ENCODE measurements at regions not wholly inside any gene's neighbourhood (a gene's known extent, or its start where the extent isn't known, plus 50 kb on each side); places are given as distances from the start of the nearest gene placed in this dataset.

- no peaks in the 10 kb centered on the region for H3K79me2 ChIP-seq (ENCODE audit: control insufficient read depth in 1 of 2, insufficient read depth in 2 of 2, low read length in 2 of 2)
- DNase-seq (ENCODE audit: low read depth in 1 of 2, low spot score in 2 of 2): no peak
- H3K27ac ChIP-seq (ENCODE audit: low read depth, low read length): no peak overlapping the region
- no peak overlapping the region for H2BK20ac ChIP-seq (ENCODE audit: low read length)
- H3K56ac ChIP-seq (replicated peaks; ENCODE audit: insufficient read length, low read depth, low read length): no peak overlapping the region
- FAIRE-seq: no peak
- H4K8ac ChIP-seq (ENCODE audit: extremely low read depth, insufficient read depth, low read length): no peak overlapping the region
- H4K20me1 ChIP-seq (replicated peaks in 1 of 2; ENCODE audit: control insufficient read depth in 1 of 2, insufficient read depth in 2 of 2, low read length in 2 of 2): no peaks in the 10 kb centered on the region
- no peak overlapping the region for H2BK120ac ChIP-seq (replicated peaks; ENCODE audit: low read depth, low read length)
- no peaks in the 10 kb centered on the region for H3K79me1 ChIP-seq (ENCODE audit: low read depth, low read length)
- no peak overlapping the region for H2BK12ac ChIP-seq (ENCODE audit: low read depth, low read length)
- no peak overlapping the region for H3K14ac ChIP-seq (ENCODE audit: insufficient read length)
- no peaks in the 10 kb centered on the region for H3K23me2 ChIP-seq (ENCODE audit: low read depth, low read length)
- H3K9me3 ChIP-seq (ENCODE audit: insufficient read depth in 2 of 2, low read depth in 1 of 2, low read length in 1 of 2): peaks cover 15 to 24% of the 10 kb centered on the region in 2 experiments
- no peak overlapping the region for H2AK5ac ChIP-seq (ENCODE audit: low read depth, low read length)
- H2AFZ ChIP-seq (ENCODE audit: low read length): no peak overlapping the region
- H3K36me3 ChIP-seq (ENCODE audit: control insufficient read depth in 2 of 4, insufficient read depth in 4 of 4, low read length in 3 of 4): no peaks in the 10 kb centered on the region; a peak in 2 of 8 replicates
- H4K5ac ChIP-seq (ENCODE audit: insufficient read length, low read depth, low read length): no peak overlapping the region
- no peak overlapping the region for H2BK5ac ChIP-seq (ENCODE audit: low read depth, low read length)
- no peak overlapping the region for H3K9ac ChIP-seq (replicated peaks in 1 of 4; ENCODE audit: extremely low read depth in 1 of 4, low read depth in 3 of 4, low read length in 3 of 4)
- WGBS, 2 experiments (ENCODE audit: extremely low coverage in 1 of 2, insufficient coverage in 1 of 2, insufficient read length in 1 of 2, insufficient replicate concordance in 2 of 2, low coverage in 1 of 2, low lambda C conversion rate in 2 of 2, missing lambda C conversion rate in 1 of 2): 83 to 100% methylated on average over 1 to 3 of the region's 3 CpGs
- H3K4me3 ChIP-seq (ENCODE audit: extremely low read depth in 1 of 4, insufficient read depth in 2 of 4, low read depth in 3 of 4, low read length in 4 of 4): no peak overlapping the region
- no peak overlapping the region for H3K23ac ChIP-seq (ENCODE audit: insufficient read length)
- H3K4ac ChIP-seq (replicated peaks; ENCODE audit: insufficient read length, low read depth, low read length): no peak overlapping the region
- no peak overlapping the region for H4K91ac ChIP-seq (replicated peaks; ENCODE audit: insufficient read length, low read length)
- no peak overlapping the region for H3K18ac ChIP-seq (ENCODE audit: extremely low read depth, low read length)
- H3K27me3 ChIP-seq (replicated peaks in 1 of 4; ENCODE audit: control insufficient read depth in 3 of 4, extremely low read depth in 1 of 4, insufficient read depth in 3 of 4, low read length in 3 of 4): no peaks in the 10 kb centered on the region
- H3K4me2 ChIP-seq (ENCODE audit: insufficient read depth in 1 of 2, low read depth in 2 of 2, low read length in 2 of 2): no peak overlapping the region
- ChIA-PET CTCF (ENCODE audit: partially characterized antibody) (no interaction called here), POLR2A (ENCODE audit: partially characterized antibody) (no interaction called here)
- H2BK15ac ChIP-seq (ENCODE audit: low read length): no peak overlapping the region
- no peaks in the 10 kb centered on the region for H3K4me1 ChIP-seq (replicated peaks in 1 of 4; ENCODE audit: control insufficient read depth in 3 of 4, insufficient read depth in 4 of 4, low read length in 3 of 4)
- TF ChIP-seq HDAC2 (IDR thresholded peaks at IDR 0.05; ENCODE audit: borderline replicate concordance in 1 of 2, low read depth in 2 of 2, low read length in 2 of 2) (no peak), TCF12 (IDR thresholded peaks at IDR 0.05; ENCODE audit: low read depth, low read length) (no peak), SP2 (IDR thresholded peaks at IDR 0.05; ENCODE audit: low read length) (no peak), JUN (IDR thresholded peaks at IDR 0.05; ENCODE audit: low read depth, low read length) (no peak), SIN3A (conservative IDR thresholded peaks at IDR 0.05 in 1 of 2, IDR thresholded peaks at IDR 0.05 in 1 of 2; ENCODE audit: low read depth in 1 of 2, low read length in 2 of 2) (no peak), BRCA1 (IDR thresholded peaks at IDR 0.05; ENCODE audit: low read depth, low read length) (no peak), MAFK (IDR thresholded peaks at IDR 0.05; ENCODE audit: low read depth, low read length) (no peak), SRF (IDR thresholded peaks at IDR 0.05; ENCODE audit: low read depth, low read length) (no peak), GABPA (IDR thresholded peaks at IDR 0.05; ENCODE audit: borderline replicate concordance, insufficient read depth, low read length) (no peak), NRF1 (IDR thresholded peaks at IDR 0.05; ENCODE audit: low read depth, low read length) (no peak), SUZ12 (IDR thresholded peaks at IDR 0.05; ENCODE audit: low read length) (no peak), GTF2F1 (IDR thresholded peaks at IDR 0.05; ENCODE audit: borderline replicate concordance, low read depth, low read length) (no peak), CREB1 (IDR thresholded peaks at IDR 0.05) (no peak)
- TF ChIP-seq, protein P1, sequence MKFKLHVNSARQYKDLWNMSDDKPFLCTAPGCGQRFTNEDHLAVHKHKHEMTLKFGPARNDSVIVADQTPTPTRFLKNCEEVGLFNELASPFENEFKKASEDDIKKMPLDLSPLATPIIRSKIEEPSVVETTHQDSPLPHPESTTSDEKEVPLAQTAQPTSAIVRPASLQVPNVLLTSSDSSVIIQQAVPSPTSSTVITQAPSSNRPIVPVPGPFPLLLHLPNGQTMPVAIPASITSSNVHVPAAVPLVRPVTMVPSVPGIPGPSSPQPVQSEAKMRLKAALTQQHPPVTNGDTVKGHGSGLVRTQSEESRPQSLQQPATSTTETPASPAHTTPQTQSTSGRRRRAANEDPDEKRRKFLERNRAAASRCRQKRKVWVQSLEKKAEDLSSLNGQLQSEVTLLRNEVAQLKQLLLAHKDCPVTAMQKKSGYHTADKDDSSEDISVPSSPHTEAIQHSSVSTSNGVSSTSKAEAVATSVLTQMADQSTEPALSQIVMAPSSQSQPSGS (IDR thresholded peaks at IDR 0.05; ENCODE audit: low read length): no peak
Measured at GRCh38 chr12:40168001-40168400, 56.8 kb upstream of the LRRK2 start.
